ENCODE measurements at regions not wholly inside any gene's neighbourhood (a gene's known extent, or its start where the extent isn't known, plus 50 kb on each side); places are given as distances from the start of the nearest gene placed in this dataset.

DNA sequence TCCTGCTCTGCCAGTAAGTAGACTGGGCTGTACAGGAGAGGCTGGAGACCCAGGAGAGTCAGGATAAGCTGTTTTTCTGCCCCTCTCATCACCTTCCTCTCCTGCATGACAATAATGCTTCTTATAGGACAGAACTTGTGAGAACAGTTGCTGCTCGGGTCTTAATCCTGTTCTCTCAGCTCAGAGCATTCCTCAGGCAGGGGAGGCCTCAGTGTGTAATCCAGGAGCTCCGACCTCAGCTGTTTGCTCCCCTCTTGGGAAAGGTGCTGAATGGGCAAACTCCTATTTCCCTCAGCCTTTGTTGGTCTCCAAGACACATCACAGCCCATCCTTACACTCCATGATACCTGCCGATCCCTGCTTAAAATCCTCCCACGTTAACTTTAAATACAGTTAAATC lies 134.9 kb upstream of the LRFN2 start:
- TF ChIP-seq, protein P1, sequence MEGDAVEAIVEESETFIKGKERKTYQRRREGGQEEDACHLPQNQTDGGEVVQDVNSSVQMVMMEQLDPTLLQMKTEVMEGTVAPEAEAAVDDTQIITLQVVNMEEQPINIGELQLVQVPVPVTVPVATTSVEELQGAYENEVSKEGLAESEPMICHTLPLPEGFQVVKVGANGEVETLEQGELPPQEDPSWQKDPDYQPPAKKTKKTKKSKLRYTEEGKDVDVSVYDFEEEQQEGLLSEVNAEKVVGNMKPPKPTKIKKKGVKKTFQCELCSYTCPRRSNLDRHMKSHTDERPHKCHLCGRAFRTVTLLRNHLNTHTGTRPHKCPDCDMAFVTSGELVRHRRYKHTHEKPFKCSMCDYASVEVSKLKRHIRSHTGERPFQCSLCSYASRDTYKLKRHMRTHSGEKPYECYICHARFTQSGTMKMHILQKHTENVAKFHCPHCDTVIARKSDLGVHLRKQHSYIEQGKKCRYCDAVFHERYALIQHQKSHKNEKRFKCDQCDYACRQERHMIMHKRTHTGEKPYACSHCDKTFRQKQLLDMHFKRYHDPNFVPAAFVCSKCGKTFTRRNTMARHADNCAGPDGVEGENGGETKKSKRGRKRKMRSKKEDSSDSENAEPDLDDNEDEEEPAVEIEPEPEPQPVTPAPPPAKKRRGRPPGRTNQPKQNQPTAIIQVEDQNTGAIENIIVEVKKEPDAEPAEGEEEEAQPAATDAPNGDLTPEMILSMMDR (IDR thresholded peaks at IDR 0.05; ENCODE audit: control extremely low read depth in 1 of 3, insufficient read depth in 1 of 3, low read depth in 1 of 3, low read length in 3 of 3) = no peak
- TF ChIP-seq YY1 (IDR thresholded peaks at IDR 0.05; ENCODE audit: low read depth, low read length) (no peak), EZH2 (IDR thresholded peaks at IDR 0.05; ENCODE audit: low read depth, low read length, severe bottlenecking) (no peak), TAF1 (IDR thresholded peaks at IDR 0.05; ENCODE audit: low read depth, low read length) (no peak), POLR2A (IDR thresholded peaks at IDR 0.05; ENCODE audit: control extremely low read depth in 1 of 2, low read depth in 2 of 2, low read length in 2 of 2) (no peak), TEAD4 (IDR thresholded peaks at IDR 0.05; ENCODE audit: low read depth, low read length) (no peak), SIN3A (conservative IDR thresholded peaks at IDR 0.05 in 1 of 2, IDR thresholded peaks at IDR 0.05 in 1 of 2; ENCODE audit: low read depth in 1 of 2, low read length in 2 of 2) (no peak)
- TF ChIP-seq, protein P2, sequence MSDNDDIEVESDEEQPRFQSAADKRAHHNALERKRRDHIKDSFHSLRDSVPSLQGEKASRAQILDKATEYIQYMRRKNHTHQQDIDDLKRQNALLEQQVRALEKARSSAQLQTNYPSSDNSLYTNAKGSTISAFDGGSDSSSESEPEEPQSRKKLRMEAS (IDR thresholded peaks at IDR 0.05) = no peak
